ENCODE measurements at regions not wholly inside any gene's neighbourhood (a gene's known extent, or its start where the extent isn't known, plus 50 kb on each side); places are given as distances from the start of the nearest gene placed in this dataset.

- no peak overlapping the region for H3K27ac Mint-ChIP-seq
- Histone ChIP-seq H3K4me1 (ENCODE audit: control insufficient read depth, insufficient read depth, low read length) (no peaks in the 10 kb centered on the region), H3K9me3 (ENCODE audit: control insufficient read depth, low read length) (no peaks in the 10 kb centered on the region), H3K4me3 (ENCODE audit: low read length) (no peak overlapping the region), H3K36me3 (ENCODE audit: control insufficient read depth, insufficient read depth, low read length) (no peaks in the 10 kb centered on the region), H3K27ac (ENCODE audit: low read depth, low read length) (no peak overlapping the region), H3K27me3 (ENCODE audit: control insufficient read depth, insufficient read depth, low read length, poor library complexity, severe bottlenecking) (peaks cover 14% of the 10 kb centered on the region), H3K9ac (ENCODE audit: extremely low read depth, low read length, poor library complexity, severe bottlenecking) (no peak overlapping the region)
- TF ChIP-seq CTCF (conservative IDR thresholded peaks at IDR 0.05), result no peak
- peaks cover 5% of the 10 kb centered on the region for H3K9me3 Mint-ChIP-seq
- no peak overlapping the region for H3K4me3 Mint-ChIP-seq
- peaks cover 29% of the 10 kb centered on the region for H3K27me3 Mint-ChIP-seq (ENCODE audit: insufficient read depth)
- no peaks in the 10 kb centered on the region for H3K36me3 Mint-ChIP-seq (ENCODE audit: low read depth)
- peaks cover 7% of the 10 kb centered on the region for H3K4me1 Mint-ChIP-seq
- 93 to 100% methylated on average over 2 of the region's 2 CpGs for WGBS, 2 experiments (ENCODE audit: insufficient coverage in 1 of 2, insufficient read length in 1 of 2)
- DNase-seq, result no peak
Measured at GRCh38 chr4:167443841-167444240, 209.5 kb upstream of the SPOCK3 start.

- no peaks in the 10 kb centered on the region for H3K36me3 ChIP-seq (ENCODE audit: control insufficient read depth, insufficient read depth, low read length)
- WGBS, 2 experiments (ENCODE audit: insufficient coverage in 1 of 2, insufficient read length in 1 of 2), result 95 to 100% methylated on average over 2 to 3 of the region's 3 CpGs
Measured at GRCh38 chr4:167452922-167453430, 218.7 kb upstream of the SPOCK3 start.

GRCh38 chr4:167456619-167457018 lies 222.3 kb upstream of the SPOCK3 start:
- peaks cover 38% of the 10 kb centered on the region for H3K27me3 ChIP-seq (ENCODE audit: control insufficient read depth, insufficient read depth, low read length, poor library complexity, severe bottlenecking)
- Mint-ChIP-seq H3K27ac (no peak overlapping the region), H3K36me3 (ENCODE audit: low read depth) (no peaks in the 10 kb centered on the region), H3K27me3 (ENCODE audit: insufficient read depth) (peaks cover 21% of the 10 kb centered on the region), H3K4me3 (no peak overlapping the region), H3K4me1 (peaks cover 9% of the 10 kb centered on the region), H3K9me3 (no peaks in the 10 kb centered on the region)
- WGBS, 2 experiments (ENCODE audit: insufficient coverage in 1 of 2, insufficient read length in 1 of 2), result 94% methylated on average over 6 of the region's 9 CpGs; no CpG with 5 or more reads in 1 of the 2 experiments
- no peaks in the 10 kb centered on the region for H3K36me3 ChIP-seq (ENCODE audit: control insufficient read depth, insufficient read depth, low read length)
- no peak for DNase-seq
- TF ChIP-seq CTCF (conservative IDR thresholded peaks at IDR 0.05), result no peak
- no peak overlapping the region for H3K4me3 ChIP-seq (ENCODE audit: low read length)
- H3K9me3 ChIP-seq (ENCODE audit: control insufficient read depth, low read length), result no peaks in the 10 kb centered on the region
- no peak overlapping the region for H3K9ac ChIP-seq (ENCODE audit: extremely low read depth, low read length, poor library complexity, severe bottlenecking)
- no peaks in the 10 kb centered on the region for H3K4me1 ChIP-seq (ENCODE audit: control insufficient read depth, insufficient read depth, low read length)
- H3K27ac ChIP-seq (ENCODE audit: low read depth, low read length), result no peak overlapping the region

More at GRCh38 chr4:167452922-167453430, 218.7 kb upstream of the SPOCK3 start:
- DNase-seq, result no peak
- Histone ChIP-seq H3K4me3 (ENCODE audit: low read length) (no peak overlapping the region), H3K4me1 (ENCODE audit: control insufficient read depth, insufficient read depth, low read length) (no peaks in the 10 kb centered on the region), H3K27me3 (ENCODE audit: control insufficient read depth, insufficient read depth, low read length, poor library complexity, severe bottlenecking) (peaks cover 45% of the 10 kb centered on the region), H3K9ac (ENCODE audit: extremely low read depth, low read length, poor library complexity, severe bottlenecking) (no peak overlapping the region), H3K27ac (ENCODE audit: low read depth, low read length) (no peak overlapping the region), H3K9me3 (ENCODE audit: control insufficient read depth, low read length) (no peaks in the 10 kb centered on the region)
- TF ChIP-seq CTCF (conservative IDR thresholded peaks at IDR 0.05), result no peak
- H3K36me3 Mint-ChIP-seq (ENCODE audit: low read depth), result no peaks in the 10 kb centered on the region
- H3K9me3 Mint-ChIP-seq, result no peaks in the 10 kb centered on the region
- no peak overlapping the region for H3K27ac Mint-ChIP-seq
- peaks cover 9% of the 10 kb centered on the region for H3K4me1 Mint-ChIP-seq
- H3K4me3 Mint-ChIP-seq, result no peak overlapping the region
- peaks cover 32% of the 10 kb centered on the region for H3K27me3 Mint-ChIP-seq (ENCODE audit: insufficient read depth)

Measured in endodermal cell (in vitro differentiated cells).